Astrocyte (in vitro differentiated cells and primary cell): ENCODE measurements at regions not wholly inside any gene's neighbourhood (a gene's known extent, or its start where the extent isn't known, plus 50 kb on each side); places are given as distances from the start of the nearest gene placed in this dataset.

ENCODE experiments used
- DNase-seq: peaks from one replicate; pipeline ENCODE4 v3.0.0-alpha.2; 2010; ENCODE audit warnings: low read depth
- FAIRE-seq: peaks from 2 replicates; lab custom pipeline; 2011; peaks lifted over from hg19 to GRCh38; lab: Jason Lieb, UNC
- H2AFZ ChIP-seq: 2 replicates; pipeline ENCODE4 v1.6.0; 2012; ENCODE audit warnings: low read depth, low read length, inconsistent platforms
- H3K27ac ChIP-seq: 2 replicates; pipeline ENCODE4 v1.5.1; 2011; ENCODE audit warnings: low read depth, low read length, inconsistent platforms
- H3K27me3 ChIP-seq: 2 replicates; pipeline ENCODE4 v1.6.0; 2011; ENCODE audit warnings: low read length, inconsistent platforms; ENCODE audit not compliant: insufficient read depth
- H3K36me3 ChIP-seq: 2 replicates; pipeline ENCODE4 v1.5.1; 2011; ENCODE audit warnings: low read length, inconsistent platforms; ENCODE audit not compliant: insufficient read depth
- H3K4me1 ChIP-seq: 2 replicates; pipeline ENCODE4 v1.5.1; 2011; ENCODE audit warnings: low read length, inconsistent platforms; ENCODE audit not compliant: insufficient read depth
- H3K4me2 ChIP-seq: 2 replicates; pipeline ENCODE4 v1.6.0; 2012; ENCODE audit warnings: low read length, inconsistent platforms
- H3K4me3 ChIP-seq: 2 replicates; pipeline ENCODE4 v1.5.1; 2011; ENCODE audit warnings: low read depth, mild to moderate bottlenecking, low read length, inconsistent platforms; ENCODE audit not compliant: insufficient read depth
- H3K79me2 ChIP-seq: 2 replicates; pipeline ENCODE4 v1.6.0; 2012; ENCODE audit warnings: mild to moderate bottlenecking, low read length, inconsistent platforms; ENCODE audit not compliant: insufficient read depth
- H3K9ac ChIP-seq: 2 replicates; pipeline ENCODE4 v1.6.0; 2012; ENCODE audit warnings: mild to moderate bottlenecking, low read length, inconsistent platforms
- H3K9me3 ChIP-seq: 2 replicates; pipeline ENCODE4 v1.5.1; 2012; ENCODE audit warnings: low read depth, mild to moderate bottlenecking, low read length, inconsistent platforms; ENCODE audit not compliant: insufficient read depth
- H4K20me1 ChIP-seq: 2 replicates; pipeline ENCODE4 v1.6.0; 2012; ENCODE audit warnings: low read length, inconsistent platforms; ENCODE audit not compliant: insufficient read depth
- H3K27ac Mint-ChIP-seq: one replicate; pipeline ENCODE4 v1.8.0; 2021; ENCODE audit warnings: mild to moderate bottlenecking, mixed read lengths; ENCODE audit not compliant: unreplicated experiment
- H3K27me3 Mint-ChIP-seq: one replicate; pipeline ENCODE4 v1.8.0; 2021; ENCODE audit warnings: low read depth, mixed read lengths; ENCODE audit not compliant: unreplicated experiment
- H3K36me3 Mint-ChIP-seq: one replicate; pipeline ENCODE4 v1.8.0; 2021; ENCODE audit warnings: low read depth, mixed read lengths; ENCODE audit not compliant: unreplicated experiment
- H3K4me1 Mint-ChIP-seq: one replicate; pipeline ENCODE4 v1.8.0; 2021; ENCODE audit warnings: low read depth, mixed read lengths; ENCODE audit not compliant: unreplicated experiment
- H3K4me3 Mint-ChIP-seq: one replicate; pipeline ENCODE4 v1.8.0; 2021; ENCODE audit warnings: mild to moderate bottlenecking, moderate library complexity, mixed read lengths; ENCODE audit not compliant: unreplicated experiment
- H3K9me3 Mint-ChIP-seq: one replicate; pipeline ENCODE4 v1.8.0; 2021; ENCODE audit warnings: mild to moderate bottlenecking, mixed read lengths; ENCODE audit not compliant: unreplicated experiment
- EZH2 ChIP-seq: IDR thresholded peaks from 2 replicates; pipeline ENCODE4 v1.6.1; 2012; ENCODE audit warnings: mild to moderate bottlenecking, low read length, inconsistent platforms; ENCODE audit not compliant: insufficient read depth
- TF ChIP-seq, protein P1 (sequence below): IDR thresholded peaks from 2 replicates; pipeline ENCODE4 v1.5.1; 2011; ENCODE audit warnings: low read depth, mild to moderate bottlenecking, inconsistent platforms, low read length, moderate library complexity; ENCODE audit not compliant: insufficient read depth

DNA sequence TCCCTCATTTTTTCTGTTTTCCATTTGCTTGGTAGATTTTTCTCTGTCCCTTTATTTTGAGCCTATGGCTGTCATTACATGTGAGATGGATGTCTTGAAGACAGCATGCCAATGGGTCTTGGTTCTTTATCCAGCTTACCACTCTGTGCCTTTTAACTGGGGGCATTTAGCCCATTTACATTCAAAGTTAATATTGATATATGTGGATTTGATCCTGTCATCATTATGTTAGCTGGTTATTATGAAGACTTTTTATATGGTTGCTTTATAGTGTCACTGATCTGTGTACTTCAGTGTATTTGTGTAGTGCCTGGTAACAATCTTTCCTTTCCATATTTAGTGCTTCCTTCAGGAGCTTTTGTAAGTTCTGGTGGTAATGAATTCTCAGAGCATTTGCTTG, 89.3 kb upstream of the UNC5B start:
- Mint-ChIP-seq H3K9me3 (peaks cover 21% of the 10 kb centered on the region), H3K4me1 (no peaks in the 10 kb centered on the region), H3K4me3 (no peak overlapping the region), H3K27ac (no peak overlapping the region), H3K36me3 (no peaks in the 10 kb centered on the region), H3K27me3 (peaks cover 58% of the 10 kb centered on the region)
- no peaks in the 10 kb centered on the region for H3K36me3 ChIP-seq
- H4K20me1 ChIP-seq, result no peaks in the 10 kb centered on the region
- H3K9me3 ChIP-seq, result no peaks in the 10 kb centered on the region
- H3K4me3 ChIP-seq, result no peak overlapping the region
- H3K4me1 ChIP-seq, result no peaks in the 10 kb centered on the region
- no peaks in the 10 kb centered on the region for H3K27me3 ChIP-seq
- H3K4me2 ChIP-seq, result no peak overlapping the region
- no peak overlapping the region for H3K27ac ChIP-seq
- DNase-seq (no peak), FAIRE-seq (no peak)
- no peak overlapping the region for H2AFZ ChIP-seq
- no peaks in the 10 kb centered on the region for H3K79me2 ChIP-seq
- no peak overlapping the region for H3K9ac ChIP-seq
- no peak for TF ChIP-seq EZH2
- TF ChIP-seq, protein P1, sequence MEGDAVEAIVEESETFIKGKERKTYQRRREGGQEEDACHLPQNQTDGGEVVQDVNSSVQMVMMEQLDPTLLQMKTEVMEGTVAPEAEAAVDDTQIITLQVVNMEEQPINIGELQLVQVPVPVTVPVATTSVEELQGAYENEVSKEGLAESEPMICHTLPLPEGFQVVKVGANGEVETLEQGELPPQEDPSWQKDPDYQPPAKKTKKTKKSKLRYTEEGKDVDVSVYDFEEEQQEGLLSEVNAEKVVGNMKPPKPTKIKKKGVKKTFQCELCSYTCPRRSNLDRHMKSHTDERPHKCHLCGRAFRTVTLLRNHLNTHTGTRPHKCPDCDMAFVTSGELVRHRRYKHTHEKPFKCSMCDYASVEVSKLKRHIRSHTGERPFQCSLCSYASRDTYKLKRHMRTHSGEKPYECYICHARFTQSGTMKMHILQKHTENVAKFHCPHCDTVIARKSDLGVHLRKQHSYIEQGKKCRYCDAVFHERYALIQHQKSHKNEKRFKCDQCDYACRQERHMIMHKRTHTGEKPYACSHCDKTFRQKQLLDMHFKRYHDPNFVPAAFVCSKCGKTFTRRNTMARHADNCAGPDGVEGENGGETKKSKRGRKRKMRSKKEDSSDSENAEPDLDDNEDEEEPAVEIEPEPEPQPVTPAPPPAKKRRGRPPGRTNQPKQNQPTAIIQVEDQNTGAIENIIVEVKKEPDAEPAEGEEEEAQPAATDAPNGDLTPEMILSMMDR, result no peak

DNA sequence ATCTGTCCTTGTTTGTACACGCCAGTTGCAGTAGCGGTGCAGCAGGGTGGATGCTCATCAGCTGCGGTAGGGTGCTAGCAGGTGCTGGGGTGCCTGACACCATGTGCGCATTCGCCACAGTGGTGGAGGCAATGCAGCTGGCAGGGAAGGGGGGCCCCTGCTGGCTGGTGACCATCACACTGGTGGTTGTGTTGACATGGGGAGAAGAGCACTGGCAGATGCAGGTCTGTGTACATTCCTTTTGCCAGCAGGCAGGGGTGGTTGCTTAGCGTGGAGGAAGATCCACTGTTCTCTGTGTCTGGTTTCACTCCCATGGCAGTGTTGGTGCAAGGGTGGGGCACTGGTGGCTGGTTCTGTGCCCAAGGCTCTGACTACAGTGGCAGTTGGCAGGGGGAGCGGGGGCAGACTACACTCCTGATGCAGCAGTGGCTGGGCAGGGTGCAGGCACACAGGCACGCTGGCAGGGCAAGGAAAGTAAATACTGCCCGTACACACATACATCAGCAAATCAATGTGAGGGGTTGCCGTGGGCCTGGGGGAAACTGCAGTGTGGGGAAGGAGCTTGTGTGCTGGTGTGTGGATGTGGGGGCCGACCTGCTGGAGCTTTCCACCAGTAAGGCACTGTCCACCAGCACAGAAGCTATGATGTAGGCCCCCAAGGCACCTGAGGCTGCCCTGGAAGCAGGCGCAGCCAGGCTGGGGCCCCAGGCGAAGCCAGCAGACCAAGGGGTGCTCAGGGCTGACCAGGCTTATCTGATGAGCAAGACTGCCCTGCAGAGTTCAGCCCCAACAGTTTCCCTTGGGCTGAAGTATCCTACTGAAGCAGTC, 87.2 kb upstream of the UNC5B start:
- no peak for TF ChIP-seq EZH2
- TF ChIP-seq, protein P1, result no peak
- Mint-ChIP-seq H3K4me3 (no peak overlapping the region), H3K4me1 (peaks cover 5% of the 10 kb centered on the region), H3K9me3 (peaks cover 12% of the 10 kb centered on the region), H3K27ac (no peak overlapping the region), H3K27me3 (peaks cover 56% of the 10 kb centered on the region), H3K36me3 (no peaks in the 10 kb centered on the region)
- Histone ChIP-seq H3K4me2 (no peak overlapping the region), H3K27me3 (peaks cover 2% of the 10 kb centered on the region), H3K9ac (no peak overlapping the region), H2AFZ (no peak overlapping the region), H3K36me3 (no peaks in the 10 kb centered on the region), H3K27ac (no peak overlapping the region), H3K9me3 (no peaks in the 10 kb centered on the region), H3K4me1 (no peaks in the 10 kb centered on the region), H3K4me3 (no peak overlapping the region), H3K79me2 (no peaks in the 10 kb centered on the region), H4K20me1 (no peaks in the 10 kb centered on the region)
- no peak for FAIRE-seq
- DNase-seq, result no peak

DNA sequence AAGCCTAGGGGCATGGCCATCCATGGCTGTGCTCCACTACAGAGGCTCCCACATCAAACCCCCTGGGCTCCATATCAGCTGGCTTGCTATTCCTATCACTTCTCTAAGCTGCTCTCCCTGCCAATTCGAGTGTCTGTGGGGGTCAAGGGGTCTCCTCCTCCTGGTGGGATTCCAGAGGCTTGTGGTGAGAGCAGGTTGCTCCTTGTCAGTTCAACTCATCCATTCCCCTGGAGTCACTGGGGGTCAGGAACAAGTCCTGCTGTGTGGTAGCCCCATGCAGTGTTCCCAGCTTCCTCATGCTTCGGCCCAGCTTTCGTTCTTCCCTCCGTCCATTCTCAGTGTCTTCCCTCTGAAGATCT, 86.6 kb upstream of the UNC5B start:
- no peak for DNase-seq
- Mint-ChIP-seq H3K4me3 (no peak overlapping the region), H3K9me3 (peaks cover 6% of the 10 kb centered on the region), H3K36me3 (no peaks in the 10 kb centered on the region), H3K27ac (no peak overlapping the region), H3K27me3 (peaks cover 52% of the 10 kb centered on the region), H3K4me1 (peaks cover 5% of the 10 kb centered on the region)
- Histone ChIP-seq H3K4me1 (no peaks in the 10 kb centered on the region), H3K27ac (no peak overlapping the region), H3K79me2 (no peaks in the 10 kb centered on the region), H3K36me3 (no peaks in the 10 kb centered on the region), H3K4me2 (no peak overlapping the region), H3K9ac (no peak overlapping the region), H3K27me3 (peaks cover 8% of the 10 kb centered on the region), H3K9me3 (no peaks in the 10 kb centered on the region), H2AFZ (no peak overlapping the region), H3K4me3 (no peak overlapping the region), H4K20me1 (no peaks in the 10 kb centered on the region)
- FAIRE-seq, result no peak
- TF ChIP-seq EZH2, result no peak
- TF ChIP-seq, protein P1, result no peak
